ENCODE measurements at regions not wholly inside any gene's neighbourhood (a gene's known extent, or its start where the extent isn't known, plus 50 kb on each side); places are given as distances from the start of the nearest gene placed in this dataset.

DNA sequence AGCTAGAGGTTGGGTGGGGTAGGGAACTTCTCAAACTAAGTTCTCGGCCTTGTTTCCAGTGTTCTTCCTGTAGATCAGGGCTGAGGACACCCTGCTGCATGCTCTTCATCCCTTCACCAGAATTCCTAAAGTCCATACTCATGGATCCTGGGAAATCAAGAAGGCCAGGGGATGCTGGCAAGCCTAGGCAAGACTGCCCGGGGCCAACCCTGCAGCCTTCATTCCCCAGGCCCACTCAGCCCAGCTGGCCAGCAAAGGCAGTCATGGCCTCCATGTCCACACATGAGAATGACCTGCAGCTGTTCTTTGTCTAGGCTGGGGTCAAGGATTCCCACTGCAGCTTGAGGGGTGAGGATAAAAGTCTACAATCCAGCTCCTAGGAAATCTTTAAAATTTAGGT, 109.3 kb upstream of the ETV6 start:
- DNase-seq = no peak

DNA sequence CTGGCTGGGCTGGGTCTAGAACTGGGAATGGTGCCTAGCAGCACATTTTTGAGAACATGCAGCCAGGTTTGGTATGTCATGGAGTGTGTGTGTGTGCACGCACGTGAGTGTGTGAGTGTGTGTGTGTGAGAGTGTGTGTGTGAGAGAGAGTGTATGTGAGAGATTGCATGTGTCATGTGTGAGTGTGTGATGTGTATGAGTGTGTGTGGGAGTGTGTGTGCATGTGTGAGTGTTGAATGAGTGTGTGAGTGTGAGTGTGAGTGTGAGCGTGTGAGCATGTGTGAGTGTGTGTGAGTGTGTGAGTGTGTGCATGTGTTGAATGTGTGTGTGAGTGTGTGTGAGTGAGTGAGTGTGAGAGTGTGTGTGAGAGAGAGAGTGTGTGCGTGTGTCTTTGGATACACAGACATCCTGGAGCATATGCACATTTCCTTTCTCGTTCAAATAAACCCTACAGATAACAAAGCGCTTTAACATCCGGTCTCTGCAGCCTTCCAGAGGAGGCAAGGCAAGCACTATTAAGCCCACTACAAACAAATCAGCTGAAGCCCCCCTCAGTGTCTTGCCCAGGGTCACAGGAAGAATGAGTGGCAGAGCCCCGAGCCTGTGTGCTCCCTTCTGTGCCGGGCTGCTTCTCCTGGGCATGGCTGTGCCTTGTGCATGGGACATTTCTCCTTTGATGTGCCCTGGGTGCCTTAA, 108.7 kb upstream of the ETV6 start:
- no peak for DNase-seq

DNA sequence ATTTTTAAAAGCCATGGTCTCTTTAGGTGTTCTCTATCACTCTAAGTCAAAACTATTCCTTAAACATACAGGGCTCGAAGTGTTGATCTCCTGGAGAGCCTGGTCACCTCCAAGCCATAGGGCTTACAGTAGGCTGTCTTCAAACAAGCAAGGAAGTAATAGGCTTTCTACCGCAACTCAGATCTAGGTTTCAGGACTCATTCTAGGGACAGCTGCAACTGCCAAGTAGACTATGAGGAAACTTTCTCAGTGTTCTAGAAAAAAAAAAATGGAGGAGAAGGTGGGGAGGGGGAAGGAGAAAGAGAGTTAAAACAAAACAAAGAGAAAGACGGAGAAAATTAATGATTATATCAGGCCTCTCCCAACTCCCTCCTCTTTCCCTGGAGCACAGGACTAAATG, 106.9 kb upstream of the ETV6 start:
- no peak for DNase-seq

DNA sequence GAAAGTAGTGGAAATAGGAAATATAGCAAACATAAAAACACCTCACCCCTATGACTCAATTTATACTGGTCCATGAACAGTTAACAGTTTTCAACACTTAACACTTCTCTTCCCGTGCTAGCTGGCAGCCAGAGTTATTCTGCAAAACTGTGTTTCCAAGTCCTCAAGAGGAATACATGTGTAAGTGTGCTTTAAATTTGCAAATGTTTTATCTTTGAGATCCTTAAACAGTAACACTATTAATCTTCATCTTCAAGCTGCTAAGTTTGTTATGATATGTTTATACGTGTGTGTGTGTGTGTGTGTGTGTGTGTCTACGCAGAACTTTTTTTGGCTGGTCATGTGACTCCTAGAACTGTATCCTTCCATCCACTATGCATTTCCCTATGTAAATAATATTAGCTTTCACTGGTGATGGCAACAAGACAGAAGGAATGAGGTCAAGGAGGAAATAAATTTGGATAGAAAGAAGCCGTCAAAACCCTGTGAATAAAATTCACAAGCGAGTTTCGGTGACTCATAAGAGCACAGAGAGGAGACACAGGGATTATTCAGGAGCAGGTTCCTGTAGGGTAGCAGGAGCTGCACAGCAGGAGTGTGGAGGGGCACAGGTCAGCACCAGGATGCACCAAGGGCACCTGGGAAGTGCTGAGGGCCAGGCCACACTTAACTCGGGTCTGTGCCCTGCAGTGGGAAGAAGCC, 105.9 kb upstream of the ETV6 start:
- no peak for DNase-seq

DNA sequence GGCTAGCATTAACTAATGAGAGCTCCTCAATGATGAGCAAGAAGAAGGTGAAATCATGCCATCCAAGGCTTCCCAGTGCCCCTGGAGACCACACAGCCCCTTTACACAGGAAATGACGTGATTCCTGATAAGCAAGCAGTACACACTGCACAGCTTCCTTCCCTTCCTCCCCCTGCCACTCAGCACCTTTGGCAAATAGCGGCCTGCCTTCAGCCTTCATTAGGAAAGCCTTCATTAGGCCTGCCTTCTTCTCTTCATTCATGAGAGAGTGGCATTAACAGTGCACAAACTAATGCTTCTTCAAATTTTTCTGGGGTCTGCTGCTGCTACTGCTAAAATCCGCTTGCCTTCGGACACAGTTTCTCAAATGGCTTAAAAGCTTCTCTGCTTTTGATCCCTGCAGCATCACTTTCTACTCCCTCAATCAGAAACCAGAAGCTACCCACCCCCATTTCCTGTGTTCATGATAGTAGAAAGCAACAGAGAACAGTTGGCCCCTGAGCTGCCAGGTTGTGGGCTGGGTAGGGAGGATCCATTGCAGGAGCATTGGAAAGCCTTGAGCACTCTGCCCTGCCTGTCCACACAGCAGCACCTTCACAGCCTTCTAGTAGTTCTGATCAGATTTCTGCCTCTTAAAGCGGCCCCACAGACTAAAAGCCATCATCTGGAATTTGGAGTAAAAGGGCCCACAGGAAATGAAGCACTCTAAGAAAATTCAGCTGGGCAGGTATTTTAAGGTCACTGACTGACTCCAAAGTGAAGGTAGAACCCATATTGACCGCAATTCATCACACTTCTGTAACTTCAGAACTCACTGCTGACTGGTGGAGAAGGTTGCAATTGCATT, 103.8 kb upstream of the ETV6 start:
- peak; percentile 39 to 43 for DNase-seq

DNA sequence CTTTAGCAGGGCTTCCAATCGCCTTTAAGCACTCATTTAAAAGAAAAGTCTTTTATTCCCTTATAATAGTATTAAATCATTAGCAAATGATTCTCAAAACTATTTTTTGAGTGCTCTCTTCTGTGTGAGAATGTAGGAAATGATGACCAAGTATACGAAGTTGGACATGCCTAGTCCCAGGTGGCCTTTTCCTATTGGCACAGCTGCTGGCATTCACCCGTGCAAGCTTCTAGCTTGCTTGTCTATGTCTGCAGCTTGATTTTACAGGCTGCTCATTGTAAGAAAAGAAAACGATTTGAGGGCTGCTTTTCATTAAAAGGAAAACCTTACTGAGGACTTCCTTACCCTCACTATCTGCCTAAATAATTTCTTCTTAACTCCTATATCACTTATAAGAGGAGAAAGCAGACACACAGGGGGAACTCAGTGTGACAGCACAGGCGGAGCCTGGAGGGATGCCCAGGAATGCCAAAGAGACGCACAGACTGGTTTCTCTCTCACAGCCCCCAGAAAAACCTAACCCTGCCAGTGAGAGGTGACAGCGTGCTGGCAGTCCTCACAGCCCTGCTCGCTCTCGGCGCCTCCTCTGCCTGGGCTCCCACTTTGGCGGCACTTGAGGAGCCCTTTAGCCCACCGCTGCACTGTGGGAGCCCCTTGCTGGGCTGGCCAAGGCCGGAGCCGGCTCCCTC, 102.7 kb upstream of the ETV6 start:
- peak in 1 of 2 donors; percentile 10 for DNase-seq

DNA sequence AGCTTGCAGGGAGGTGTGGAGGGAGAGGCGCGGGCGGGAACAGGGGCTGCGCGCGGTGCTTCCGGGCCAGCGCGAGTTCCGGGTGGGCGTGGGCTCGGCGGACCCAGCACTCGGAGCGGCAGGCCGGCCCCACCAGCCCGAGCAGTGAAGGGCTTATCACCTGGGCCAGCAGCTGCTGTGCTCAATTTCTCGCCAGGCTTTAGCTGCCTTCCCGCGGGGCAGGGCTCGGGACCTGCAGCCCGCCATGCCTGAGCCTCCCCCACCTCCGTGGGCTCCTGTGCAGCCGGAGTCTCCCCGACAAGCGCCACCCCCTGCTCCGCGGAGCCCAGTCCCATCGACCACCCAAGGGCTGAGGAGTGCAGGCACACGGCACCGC, 102.2 kb upstream of the ETV6 start:
- DNase-seq = peak in 1 of 2 donors; percentile 40

DNA sequence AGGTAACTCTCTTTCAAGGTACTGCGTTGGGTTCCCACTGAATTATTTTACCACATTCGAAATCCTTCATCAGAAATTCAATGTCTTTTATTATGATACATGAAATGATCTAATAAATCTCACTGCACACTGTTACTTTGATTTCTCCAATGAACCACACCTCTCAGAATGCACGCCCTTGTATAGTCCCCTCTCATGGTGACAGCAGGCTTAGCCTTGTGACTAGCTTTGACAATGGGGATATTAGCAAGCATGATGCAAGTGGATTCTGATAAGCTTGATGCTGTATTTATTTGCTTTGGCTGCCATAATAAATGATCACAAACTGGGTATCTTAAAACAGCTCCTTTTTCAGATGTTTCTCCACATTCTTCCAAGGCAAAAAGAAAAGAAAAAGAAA, 100.4 kb upstream of the ETV6 start:
- DNase-seq = no peak

DNA sequence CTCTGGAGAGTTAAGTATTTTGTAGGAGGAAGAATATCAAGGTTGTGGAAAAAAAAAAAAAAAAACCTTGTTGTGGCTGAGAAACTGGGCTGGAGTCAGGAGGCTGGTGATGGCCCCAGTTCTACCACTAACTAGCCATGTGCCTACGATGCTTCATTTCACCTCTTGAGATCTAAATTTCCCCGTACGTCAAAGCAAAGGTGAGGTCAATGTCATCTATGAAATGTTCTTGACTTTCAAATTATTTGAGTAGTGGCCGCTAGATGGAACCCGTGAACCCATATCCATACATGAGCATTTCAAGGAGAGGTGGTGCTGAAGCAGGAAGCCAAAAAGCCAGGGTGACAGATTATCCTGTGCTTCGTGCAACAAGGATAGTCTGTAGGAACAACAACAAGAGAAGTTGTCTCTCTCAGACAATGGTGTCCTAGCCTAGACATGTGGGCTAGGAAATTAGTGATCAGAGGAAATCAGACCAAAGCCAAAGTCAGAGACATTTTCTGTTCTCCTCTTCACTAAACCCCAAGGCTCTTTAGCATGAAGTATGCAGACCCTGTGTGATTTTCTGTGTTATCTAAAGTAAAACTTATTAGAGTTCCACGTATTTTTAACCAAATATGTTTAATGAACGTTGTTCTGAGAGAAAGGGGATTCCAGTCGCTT, 95.5 kb upstream of the ETV6 start:
- peak; percentile 47 to 53 for DNase-seq

DNA sequence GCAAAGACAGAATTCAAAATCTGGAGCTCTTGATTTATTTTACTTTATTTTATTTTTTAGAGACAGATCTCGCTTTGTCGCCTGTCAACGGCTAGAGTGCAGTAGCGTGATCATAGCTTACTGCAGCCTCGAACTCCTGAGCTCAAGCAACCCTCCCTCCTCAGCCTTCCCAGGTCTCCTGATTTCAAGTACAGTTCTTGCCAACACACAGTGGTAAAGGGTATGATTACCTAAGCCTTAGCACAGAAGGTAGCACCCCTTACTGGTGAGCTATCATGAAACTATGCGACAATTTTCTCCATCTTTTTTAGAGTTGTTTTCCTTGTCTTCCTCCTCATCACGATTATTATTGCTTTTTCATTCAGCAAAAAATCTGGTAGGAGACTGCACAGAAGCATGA, 94.3 kb upstream of the ETV6 start:
- no peak for DNase-seq

DNA sequence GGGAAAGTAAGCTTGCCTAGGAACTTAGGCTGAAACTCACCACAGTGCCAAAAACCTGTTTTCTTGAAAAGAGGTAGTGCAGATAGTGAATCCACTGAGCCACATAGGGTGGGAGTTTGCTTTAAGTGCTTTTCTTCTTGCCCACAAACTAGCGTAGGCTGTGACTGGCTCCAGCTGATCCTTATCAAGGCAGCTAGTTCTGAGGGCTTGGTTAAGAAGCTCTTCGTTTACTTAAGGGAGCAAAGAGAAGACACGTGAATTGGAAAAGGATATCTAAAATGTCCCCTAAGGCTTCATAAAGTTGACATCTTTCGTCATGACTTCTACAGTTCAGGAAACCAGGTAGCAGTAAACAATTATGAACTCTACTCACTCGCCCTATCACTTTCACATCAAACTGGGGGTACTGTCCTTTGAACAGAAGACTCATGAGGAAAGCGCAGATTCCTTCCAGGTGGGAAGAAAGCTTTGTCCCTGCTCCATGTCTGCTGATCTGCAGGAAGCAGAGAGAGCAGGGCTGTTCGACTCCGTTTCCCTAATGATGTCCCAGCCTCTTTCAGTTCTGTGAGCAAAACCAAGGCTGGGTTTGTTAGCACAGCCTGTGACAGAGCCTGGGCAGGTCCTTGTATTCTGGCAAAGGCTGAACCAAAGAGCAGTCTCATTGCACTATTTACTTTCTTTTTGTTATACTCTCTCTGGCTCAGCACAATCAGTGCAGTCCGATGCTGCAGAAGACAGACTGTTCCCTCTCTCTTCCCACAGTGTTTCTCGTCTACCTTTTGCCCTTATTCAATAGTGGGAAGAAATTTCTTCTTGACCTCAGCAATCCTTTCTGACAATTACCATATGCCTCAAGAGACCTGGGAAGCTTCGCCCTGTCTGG, 93.5 kb upstream of the ETV6 start:
- DNase-seq = peak in 1 of 2 donors; percentile 15

DNA sequence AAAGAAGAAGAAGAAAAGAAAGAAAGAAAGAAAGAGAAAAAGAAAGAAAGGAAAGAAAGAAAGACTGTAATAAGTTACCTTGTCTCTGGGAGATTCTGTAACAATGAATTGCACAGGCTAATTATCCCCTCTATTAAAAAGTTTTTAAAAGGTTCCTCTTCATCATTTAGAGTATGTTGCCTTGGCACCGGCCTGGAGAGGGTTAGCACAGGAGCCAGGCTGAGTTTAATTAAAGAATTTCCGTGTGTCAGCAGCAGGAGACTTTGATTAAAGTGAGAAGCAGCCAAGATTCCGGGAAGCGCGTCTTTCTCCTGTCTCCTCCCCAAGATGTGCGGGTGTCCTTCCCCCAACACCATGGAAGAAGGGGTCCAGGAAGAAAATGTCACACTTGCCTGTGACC, 92.8 kb upstream of the ETV6 start:
- no peak for DNase-seq

DNA sequence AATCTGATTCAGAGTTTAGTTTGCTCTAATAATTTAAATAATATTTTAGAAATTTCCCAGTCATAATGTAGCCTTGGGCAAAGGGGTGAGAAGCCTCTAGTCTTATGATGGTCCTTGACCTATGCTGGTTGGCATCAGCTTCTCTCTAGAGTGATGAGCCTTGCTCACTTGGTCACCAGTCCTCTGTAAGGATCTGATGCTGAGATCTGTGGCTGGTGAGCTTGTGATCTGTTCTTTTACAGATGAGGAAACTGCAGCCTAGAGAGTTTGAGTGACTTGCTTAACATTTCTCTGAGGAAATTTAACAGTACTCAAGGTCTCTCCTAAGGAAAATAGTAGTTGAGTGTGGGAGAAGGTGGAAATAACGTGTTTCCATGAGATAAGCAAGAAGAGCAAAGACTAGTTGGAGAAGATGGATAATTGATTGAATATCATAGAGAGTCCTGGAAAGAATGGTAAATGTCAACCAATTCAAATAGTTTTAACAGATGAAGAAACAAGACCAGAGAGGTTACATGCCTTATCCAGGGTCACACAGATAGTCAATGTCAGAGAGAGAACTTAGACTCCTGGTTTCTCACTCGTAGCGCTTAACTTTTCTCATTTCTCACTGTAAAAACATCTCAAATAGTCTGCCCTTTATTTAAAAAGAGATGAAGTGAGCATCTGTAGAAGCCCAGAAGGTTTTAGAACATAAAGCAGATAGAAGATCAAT, 89.7 kb upstream of the ETV6 start:
- no peak for DNase-seq

DNA sequence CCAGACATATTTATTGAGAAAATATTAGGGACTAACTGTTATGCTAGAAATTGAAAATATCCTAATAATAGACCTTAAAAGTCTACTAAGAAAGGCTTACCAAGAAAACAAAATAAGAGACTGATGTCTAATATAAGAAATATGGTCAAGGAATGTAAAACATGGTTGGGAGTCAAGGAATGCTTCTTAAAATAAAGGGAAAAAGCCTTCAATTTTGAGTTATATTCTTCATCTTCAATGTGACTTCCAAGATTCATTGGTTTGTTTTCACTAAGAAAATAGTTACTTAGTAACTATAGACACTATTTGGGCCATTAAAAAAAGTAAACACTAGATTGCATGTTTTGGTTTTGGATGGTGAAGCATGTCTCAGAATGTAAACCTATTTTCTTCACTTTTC, 88.1 kb upstream of the ETV6 start:
- DNase-seq = no peak

DNA sequence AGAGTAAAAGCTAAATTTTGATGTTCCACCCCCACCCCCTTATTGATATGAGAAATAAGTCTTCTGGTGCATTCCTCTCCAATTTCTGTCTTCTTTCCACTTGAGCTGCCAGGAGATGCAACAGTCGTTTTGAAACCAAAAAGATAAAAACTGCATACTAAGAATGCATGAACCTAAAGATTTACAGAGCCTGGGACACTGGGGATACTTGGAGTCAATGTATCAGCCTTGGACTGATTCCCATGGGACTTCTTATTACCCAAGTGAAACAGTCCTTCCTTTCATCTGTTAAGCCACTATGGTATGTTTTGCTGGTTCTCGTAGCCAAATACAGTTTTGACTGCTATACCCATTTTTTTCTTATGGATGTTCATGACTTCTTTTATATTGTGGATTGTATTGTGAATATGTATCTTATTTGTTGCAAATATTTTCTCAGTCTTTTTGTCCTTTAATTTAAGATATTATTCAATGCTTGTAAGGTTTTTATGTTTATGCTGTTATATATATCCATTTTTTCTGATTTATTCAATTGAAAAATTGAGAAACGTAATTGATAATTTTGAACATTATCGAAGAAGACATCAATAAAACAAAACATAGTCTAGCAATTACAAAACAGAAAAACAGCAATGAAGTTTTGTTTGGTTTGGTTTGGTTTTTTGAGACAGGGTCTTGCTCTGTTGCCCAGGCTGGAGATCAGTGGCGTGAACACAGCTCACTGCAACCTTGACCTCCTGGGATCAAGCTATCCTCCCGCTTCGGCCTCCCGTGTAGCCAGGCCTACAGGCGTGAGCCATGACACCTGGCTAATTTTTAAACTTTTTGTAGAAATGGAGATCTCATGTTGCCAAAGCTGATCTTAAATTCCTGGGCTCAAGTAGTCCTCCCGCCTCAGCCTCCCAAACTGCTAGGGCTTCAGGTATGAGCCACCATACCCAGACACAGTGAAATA, 85.4 kb upstream of the ETV6 start:
- no peak for DNase-seq

DNA sequence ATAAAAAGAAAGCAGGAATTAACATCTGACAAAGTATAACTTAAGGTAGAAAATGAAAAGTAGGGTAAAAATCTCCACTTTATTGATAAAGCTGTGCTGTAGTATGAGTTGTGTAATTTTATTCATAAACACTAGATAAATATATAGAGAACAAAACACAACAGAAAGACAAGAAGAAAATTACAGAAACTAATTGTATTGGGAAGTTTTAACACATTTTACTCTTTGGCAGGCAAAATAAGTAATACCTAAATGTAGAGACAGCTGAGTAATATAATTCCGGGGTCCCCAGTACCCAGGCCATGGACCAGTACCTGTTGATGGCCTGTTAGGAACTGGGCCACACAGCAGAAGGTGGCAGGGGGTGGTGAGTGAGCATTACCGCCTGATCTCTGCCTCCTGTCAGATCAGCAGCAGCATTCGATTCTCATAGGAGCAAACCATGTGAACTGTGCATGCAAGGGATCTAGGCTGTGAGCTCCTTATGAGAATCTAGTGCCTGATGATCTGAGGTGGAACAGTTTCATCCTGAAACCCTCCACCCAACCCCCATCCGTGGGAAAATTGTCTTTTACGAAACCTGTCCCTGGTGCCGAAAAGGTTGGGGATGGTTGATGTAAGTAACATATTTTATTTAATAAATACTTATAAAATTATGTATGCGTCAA, 84.4 kb upstream of the ETV6 start:
- no peak for DNase-seq

DNA sequence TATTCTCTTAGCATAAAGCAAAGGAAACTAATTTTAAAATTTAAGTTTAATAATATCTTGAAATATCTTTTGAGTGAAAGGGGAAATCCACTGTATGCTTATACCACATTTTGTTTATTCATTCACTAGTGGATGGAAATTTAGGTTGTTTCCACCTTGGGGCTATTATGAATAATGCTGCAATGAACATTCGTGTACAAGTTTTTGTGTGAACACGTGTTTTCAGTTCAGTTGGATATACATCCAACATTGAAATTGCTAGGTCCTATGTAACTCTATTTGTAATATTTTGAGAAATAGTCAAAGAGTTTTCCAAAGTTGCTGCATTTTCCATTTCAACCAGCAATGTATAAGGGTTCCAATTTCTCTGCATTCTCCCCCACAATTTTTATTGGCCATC, 83.7 kb upstream of the ETV6 start:
- DNase-seq = no peak

DNA sequence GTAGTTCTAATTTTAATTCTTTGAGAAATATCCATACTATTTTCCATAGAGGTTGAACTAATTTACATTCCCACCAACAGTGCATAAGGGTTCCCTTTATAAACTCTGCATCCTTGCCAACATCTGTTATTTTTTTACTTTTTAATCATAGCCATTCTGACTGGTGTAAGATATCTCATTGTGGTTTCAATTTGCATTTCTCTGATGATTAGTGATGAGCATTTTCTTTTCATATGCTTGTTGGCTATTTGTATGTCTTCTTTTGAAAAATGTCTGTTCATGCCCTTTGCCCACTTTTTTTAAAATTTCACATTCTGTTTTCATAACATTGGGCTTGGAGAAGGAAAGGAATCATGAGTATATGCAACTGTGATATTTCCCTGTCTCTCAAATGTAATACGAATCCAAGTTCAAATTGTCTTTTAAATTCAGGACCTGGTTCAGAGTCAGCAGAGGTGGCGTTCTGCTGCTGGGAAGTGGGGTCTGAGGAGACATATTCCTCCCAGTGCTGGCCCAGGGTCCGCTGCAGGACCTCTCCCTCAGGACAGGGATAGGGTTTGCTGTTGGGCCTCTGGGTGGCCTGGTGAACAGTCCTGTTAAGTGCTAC, 81.2 kb upstream of the ETV6 start:
- no peak for DNase-seq
